Mucosa of stomach (tissue), 1 donor: ENCODE measurements at regions not wholly inside any gene's neighbourhood (a gene's known extent, or its start where the extent isn't known, plus 50 kb on each side); places are given as distances from the start of the nearest gene placed in this dataset.

Source experiments
- H3K27me3 ChIP-seq: one replicate; pipeline ENCODE4 v1.7.0; 2013; ENCODE audit warnings: mild to moderate bottlenecking, low read length; ENCODE audit not compliant: control insufficient read depth, insufficient read depth
- H3K36me3 ChIP-seq: one replicate; pipeline ENCODE4 v1.7.0; 2013; ENCODE audit warnings: low read length; ENCODE audit not compliant: control insufficient read depth, insufficient read depth
- H3K4me1 ChIP-seq: one replicate; pipeline ENCODE4 v1.7.0; 2013; ENCODE audit warnings: mild to moderate bottlenecking, low read length; ENCODE audit not compliant: control insufficient read depth, insufficient read depth
- H3K4me3 ChIP-seq: one replicate; pipeline ENCODE4 v1.7.0; 2013; ENCODE audit warnings: low read length
- H3K9ac ChIP-seq: one replicate; pipeline ENCODE4 v1.7.0; 2013; ENCODE audit warnings: mild to moderate bottlenecking, low read length, moderate library complexity
- H3K9me3 ChIP-seq: one replicate; pipeline ENCODE4 v1.7.0; 2013; ENCODE audit warnings: mild to moderate bottlenecking, low read length, moderate library complexity; ENCODE audit not compliant: control insufficient read depth
- donor health status: Pancreatic carcinoma.

GRCh38 chr10:111739125-111739873 is 444.3 kb downstream of the GPAM start:
- no peaks in the 10 kb centered on the region for H3K9me3 ChIP-seq
- no peaks in the 10 kb centered on the region for H3K4me1 ChIP-seq
- H3K4me3 ChIP-seq = no peak overlapping the region
- H3K9ac ChIP-seq = no peak overlapping the region
- no peaks in the 10 kb centered on the region for H3K27me3 ChIP-seq
- no peaks in the 10 kb centered on the region for H3K36me3 ChIP-seq

- no peak overlapping the region for H3K9ac ChIP-seq
- H3K27me3 ChIP-seq = no peaks in the 10 kb centered on the region
- H3K4me3 ChIP-seq = no peak overlapping the region
- H3K9me3 ChIP-seq = no peaks in the 10 kb centered on the region
- H3K36me3 ChIP-seq = no peaks in the 10 kb centered on the region
- H3K4me1 ChIP-seq = no peaks in the 10 kb centered on the region
Observed at GRCh38 chr10:111739874-111740139, 443.8 kb downstream of the GPAM start.

GRCh38 chr10:111745982-111746381 is 437.6 kb downstream of the GPAM start:
- no peaks in the 10 kb centered on the region for H3K9me3 ChIP-seq
- H3K4me3 ChIP-seq = no peak overlapping the region
- H3K36me3 ChIP-seq = no peaks in the 10 kb centered on the region
- no peaks in the 10 kb centered on the region for H3K4me1 ChIP-seq
- no peak overlapping the region for H3K9ac ChIP-seq
- H3K27me3 ChIP-seq = no peaks in the 10 kb centered on the region

- Histone ChIP-seq H3K4me1 (no peaks in the 10 kb centered on the region), H3K9me3 (no peaks in the 10 kb centered on the region), H3K4me3 (no peak overlapping the region), H3K36me3 (no peaks in the 10 kb centered on the region), H3K9ac (no peak overlapping the region), H3K27me3 (no peaks in the 10 kb centered on the region)
Observed at GRCh38 chr10:111747751-111748150, 435.8 kb downstream of the GPAM start.

GRCh38 chr10:111748184-111748583 is 435.4 kb downstream of the GPAM start:
- Histone ChIP-seq H3K36me3 (no peaks in the 10 kb centered on the region), H3K9me3 (no peaks in the 10 kb centered on the region), H3K27me3 (no peaks in the 10 kb centered on the region), H3K9ac (no peak overlapping the region), H3K4me3 (no peak overlapping the region), H3K4me1 (no peaks in the 10 kb centered on the region)

- H3K36me3 ChIP-seq = no peaks in the 10 kb centered on the region
- H3K4me3 ChIP-seq = no peak overlapping the region
- H3K27me3 ChIP-seq = no peaks in the 10 kb centered on the region
- no peaks in the 10 kb centered on the region for H3K9me3 ChIP-seq
- no peaks in the 10 kb centered on the region for H3K4me1 ChIP-seq
- H3K9ac ChIP-seq = no peak overlapping the region
Observed at GRCh38 chr10:111750165-111750849, 433.3 kb downstream of the GPAM start.

GRCh38 chr10:111756217-111757061 is 427.1 kb downstream of the GPAM start:
- Histone ChIP-seq H3K27me3 (no peaks in the 10 kb centered on the region), H3K4me3 (no peak overlapping the region), H3K4me1 (no peaks in the 10 kb centered on the region), H3K9ac (no peak overlapping the region), H3K36me3 (no peaks in the 10 kb centered on the region), H3K9me3 (no peaks in the 10 kb centered on the region)

- Histone ChIP-seq H3K36me3 (no peaks in the 10 kb centered on the region), H3K9ac (no peak overlapping the region), H3K4me1 (no peaks in the 10 kb centered on the region), H3K4me3 (no peak overlapping the region), H3K9me3 (no peaks in the 10 kb centered on the region), H3K27me3 (no peaks in the 10 kb centered on the region)
Observed at GRCh38 chr10:111758593-111758992, 425.0 kb downstream of the GPAM start.

- Histone ChIP-seq H3K9me3 (no peaks in the 10 kb centered on the region), H3K27me3 (no peaks in the 10 kb centered on the region), H3K4me3 (no peak overlapping the region), H3K4me1 (no peaks in the 10 kb centered on the region), H3K9ac (no peak overlapping the region), H3K36me3 (no peaks in the 10 kb centered on the region)
Observed at GRCh38 chr10:111762114-111762513, 421.5 kb downstream of the GPAM start.

- H3K27me3 ChIP-seq = no peaks in the 10 kb centered on the region
- no peak overlapping the region for H3K9ac ChIP-seq
- no peaks in the 10 kb centered on the region for H3K36me3 ChIP-seq
- no peak overlapping the region for H3K4me3 ChIP-seq
- no peaks in the 10 kb centered on the region for H3K4me1 ChIP-seq
- H3K9me3 ChIP-seq = no peaks in the 10 kb centered on the region
Observed at GRCh38 chr10:111765216-111765615, 418.3 kb downstream of the GPAM start.

GRCh38 chr10:111766464-111766863 is 417.1 kb downstream of the GPAM start:
- Histone ChIP-seq H3K27me3 (no peaks in the 10 kb centered on the region), H3K9me3 (no peaks in the 10 kb centered on the region), H3K9ac (no peak overlapping the region), H3K4me3 (no peak overlapping the region), H3K4me1 (no peaks in the 10 kb centered on the region), H3K36me3 (no peaks in the 10 kb centered on the region)

GRCh38 chr10:111767661-111768060 is 415.9 kb downstream of the GPAM start:
- Histone ChIP-seq H3K9me3 (no peaks in the 10 kb centered on the region), H3K9ac (no peak overlapping the region), H3K36me3 (no peaks in the 10 kb centered on the region), H3K4me1 (no peaks in the 10 kb centered on the region), H3K27me3 (no peaks in the 10 kb centered on the region), H3K4me3 (no peak overlapping the region)
